ENCODE measurements at regions not wholly inside any gene's neighbourhood (a gene's known extent, or its start where the extent isn't known, plus 50 kb on each side); places are given as distances from the start of the nearest gene placed in this dataset.

DNA sequence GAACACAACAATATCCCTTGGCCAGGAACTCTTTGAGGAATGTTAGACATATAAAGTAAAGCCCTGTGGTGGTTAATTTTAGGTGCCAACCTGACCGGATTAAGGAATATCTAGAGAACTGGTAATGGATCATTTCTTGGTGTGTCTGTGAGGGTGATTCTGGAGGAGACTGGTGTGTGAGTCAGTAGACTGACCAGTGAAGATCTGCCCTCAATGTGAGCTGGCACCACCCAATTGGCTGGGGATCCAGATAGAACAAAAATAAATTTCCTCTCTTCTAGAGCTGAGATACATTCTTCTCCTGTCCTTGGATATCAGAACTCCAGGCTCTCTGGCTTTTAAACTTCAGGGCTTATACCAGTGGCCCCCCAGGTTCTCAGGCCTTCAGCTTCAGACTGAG is 56.2 kb upstream of the TNPO1 start:
- no peak overlapping the region for H2AFZ ChIP-seq (ENCODE audit: low read depth, low read length)
- no peaks in the 10 kb centered on the region for H3K79me2 ChIP-seq (replicated peaks; ENCODE audit: insufficient read depth, low read length)
- no peak for TF ChIP-seq MXI1 (conservative IDR thresholded peaks at IDR 0.05; ENCODE audit: poor library complexity, severe bottlenecking)
- TF ChIP-seq POLR2AphosphoS5 (IDR thresholded peaks at IDR 0.05) = no peak
- no peak for TF ChIP-seq TAF1 (IDR thresholded peaks at IDR 0.05; ENCODE audit: low read depth)
- TF ChIP-seq SMC3 (conservative IDR thresholded peaks at IDR 0.05; ENCODE audit: poor library complexity) = no peak
- TF ChIP-seq EZH2 (IDR thresholded peaks at IDR 0.05; ENCODE audit: borderline replicate concordance, insufficient read depth, low read length, poor library complexity, severe bottlenecking) = no peak
- TF ChIP-seq, protein P1, sequence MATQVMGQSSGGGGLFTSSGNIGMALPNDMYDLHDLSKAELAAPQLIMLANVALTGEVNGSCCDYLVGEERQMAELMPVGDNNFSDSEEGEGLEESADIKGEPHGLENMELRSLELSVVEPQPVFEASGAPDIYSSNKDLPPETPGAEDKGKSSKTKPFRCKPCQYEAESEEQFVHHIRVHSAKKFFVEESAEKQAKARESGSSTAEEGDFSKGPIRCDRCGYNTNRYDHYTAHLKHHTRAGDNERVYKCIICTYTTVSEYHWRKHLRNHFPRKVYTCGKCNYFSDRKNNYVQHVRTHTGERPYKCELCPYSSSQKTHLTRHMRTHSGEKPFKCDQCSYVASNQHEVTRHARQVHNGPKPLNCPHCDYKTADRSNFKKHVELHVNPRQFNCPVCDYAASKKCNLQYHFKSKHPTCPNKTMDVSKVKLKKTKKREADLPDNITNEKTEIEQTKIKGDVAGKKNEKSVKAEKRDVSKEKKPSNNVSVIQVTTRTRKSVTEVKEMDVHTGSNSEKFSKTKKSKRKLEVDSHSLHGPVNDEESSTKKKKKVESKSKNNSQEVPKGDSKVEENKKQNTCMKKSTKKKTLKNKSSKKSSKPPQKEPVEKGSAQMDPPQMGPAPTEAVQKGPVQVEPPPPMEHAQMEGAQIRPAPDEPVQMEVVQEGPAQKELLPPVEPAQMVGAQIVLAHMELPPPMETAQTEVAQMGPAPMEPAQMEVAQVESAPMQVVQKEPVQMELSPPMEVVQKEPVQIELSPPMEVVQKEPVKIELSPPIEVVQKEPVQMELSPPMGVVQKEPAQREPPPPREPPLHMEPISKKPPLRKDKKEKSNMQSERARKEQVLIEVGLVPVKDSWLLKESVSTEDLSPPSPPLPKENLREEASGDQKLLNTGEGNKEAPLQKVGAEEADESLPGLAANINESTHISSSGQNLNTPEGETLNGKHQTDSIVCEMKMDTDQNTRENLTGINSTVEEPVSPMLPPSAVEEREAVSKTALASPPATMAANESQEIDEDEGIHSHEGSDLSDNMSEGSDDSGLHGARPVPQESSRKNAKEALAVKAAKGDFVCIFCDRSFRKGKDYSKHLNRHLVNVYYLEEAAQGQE (IDR thresholded peaks at IDR 0.05; ENCODE audit: borderline replicate concordance) = no peak
- TF ChIP-seq EP300 (conservative IDR thresholded peaks at IDR 0.05; ENCODE audit: poor library complexity, severe bottlenecking) = no peak
- TF ChIP-seq, protein P2, sequence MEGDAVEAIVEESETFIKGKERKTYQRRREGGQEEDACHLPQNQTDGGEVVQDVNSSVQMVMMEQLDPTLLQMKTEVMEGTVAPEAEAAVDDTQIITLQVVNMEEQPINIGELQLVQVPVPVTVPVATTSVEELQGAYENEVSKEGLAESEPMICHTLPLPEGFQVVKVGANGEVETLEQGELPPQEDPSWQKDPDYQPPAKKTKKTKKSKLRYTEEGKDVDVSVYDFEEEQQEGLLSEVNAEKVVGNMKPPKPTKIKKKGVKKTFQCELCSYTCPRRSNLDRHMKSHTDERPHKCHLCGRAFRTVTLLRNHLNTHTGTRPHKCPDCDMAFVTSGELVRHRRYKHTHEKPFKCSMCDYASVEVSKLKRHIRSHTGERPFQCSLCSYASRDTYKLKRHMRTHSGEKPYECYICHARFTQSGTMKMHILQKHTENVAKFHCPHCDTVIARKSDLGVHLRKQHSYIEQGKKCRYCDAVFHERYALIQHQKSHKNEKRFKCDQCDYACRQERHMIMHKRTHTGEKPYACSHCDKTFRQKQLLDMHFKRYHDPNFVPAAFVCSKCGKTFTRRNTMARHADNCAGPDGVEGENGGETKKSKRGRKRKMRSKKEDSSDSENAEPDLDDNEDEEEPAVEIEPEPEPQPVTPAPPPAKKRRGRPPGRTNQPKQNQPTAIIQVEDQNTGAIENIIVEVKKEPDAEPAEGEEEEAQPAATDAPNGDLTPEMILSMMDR (IDR thresholded peaks at IDR 0.05; ENCODE audit: poor library complexity, severe bottlenecking) = no peak
- TF ChIP-seq RAD21 (conservative IDR thresholded peaks at IDR 0.05) = no peak
- H3F3A ChIP-seq (ENCODE audit: insufficient read depth, low read length, poor library complexity, severe bottlenecking) = no peaks in the 10 kb centered on the region
- no peaks in the 10 kb centered on the region for H4K20me1 ChIP-seq (ENCODE audit: insufficient read depth)
- no peaks in the 10 kb centered on the region for H3K27me3 ChIP-seq (ENCODE audit: insufficient read depth, low read depth, low read length)
- H3K4me3 ChIP-seq (ENCODE audit: low read length) = no peak overlapping the region
- H3K9me2 ChIP-seq (ENCODE audit: insufficient read depth, low read length) = no peaks in the 10 kb centered on the region
- no peaks in the 10 kb centered on the region for H3K36me3 ChIP-seq (ENCODE audit: insufficient read depth, low read length)
- no peak overlapping the region for H3K4me2 ChIP-seq (ENCODE audit: low read length)
- no peaks in the 10 kb centered on the region for H3K9me3 ChIP-seq (ENCODE audit: low read length)
- H3K27ac ChIP-seq (ENCODE audit: low read length) = no peak overlapping the region
- no peak overlapping the region for H3K9ac ChIP-seq (ENCODE audit: low read length)

DNA sequence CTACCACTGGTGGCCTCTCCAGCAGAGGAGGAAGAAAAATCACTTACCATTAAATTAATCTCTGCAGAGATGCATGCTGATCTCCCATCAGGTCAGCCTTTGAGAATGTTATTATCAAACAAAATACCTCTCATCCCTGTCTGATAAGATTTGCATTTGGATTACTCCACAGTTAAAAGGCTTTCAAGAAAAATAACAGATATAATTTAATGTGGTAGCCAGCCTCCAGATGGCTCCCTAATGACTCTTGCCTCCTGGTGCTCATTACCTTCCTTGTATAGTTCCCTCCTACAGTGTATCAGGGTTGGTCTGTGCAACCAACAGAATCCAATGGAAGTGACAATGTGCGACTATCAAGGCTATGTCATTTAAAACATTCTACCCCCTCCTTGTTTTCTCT is 63.6 kb upstream of the TNPO1 start:
- TF ChIP-seq, protein P1 (IDR thresholded peaks at IDR 0.05; ENCODE audit: borderline replicate concordance) = no peak
- TF ChIP-seq, protein P2 (IDR thresholded peaks at IDR 0.05; ENCODE audit: poor library complexity, severe bottlenecking) = no peak
- TF ChIP-seq EZH2 (IDR thresholded peaks at IDR 0.05; ENCODE audit: borderline replicate concordance, insufficient read depth, low read length, poor library complexity, severe bottlenecking) = no peak
- no peak for TF ChIP-seq RAD21 (conservative IDR thresholded peaks at IDR 0.05)
- no peak for TF ChIP-seq POLR2AphosphoS5 (IDR thresholded peaks at IDR 0.05)
- TF ChIP-seq TAF1 (IDR thresholded peaks at IDR 0.05; ENCODE audit: low read depth) = no peak
- no peak for TF ChIP-seq MXI1 (conservative IDR thresholded peaks at IDR 0.05; ENCODE audit: poor library complexity, severe bottlenecking)
- TF ChIP-seq SMC3 (conservative IDR thresholded peaks at IDR 0.05; ENCODE audit: poor library complexity) = no peak
- TF ChIP-seq EP300 (conservative IDR thresholded peaks at IDR 0.05; ENCODE audit: poor library complexity, severe bottlenecking) = no peak
- Histone ChIP-seq H3K4me3 (ENCODE audit: low read length) (no peak overlapping the region), H3K9ac (ENCODE audit: low read length) (no peak overlapping the region)

More for the DNA sequence above, 63.6 kb upstream of the TNPO1 start:
- Histone ChIP-seq H4K20me1 (ENCODE audit: insufficient read depth) (no peaks in the 10 kb centered on the region), H3K4me2 (ENCODE audit: low read length) (no peak overlapping the region), H3K27me3 (ENCODE audit: insufficient read depth, low read depth, low read length) (no peaks in the 10 kb centered on the region), H3F3A (ENCODE audit: insufficient read depth, low read length, poor library complexity, severe bottlenecking) (no peaks in the 10 kb centered on the region), H3K36me3 (ENCODE audit: insufficient read depth, low read length) (no peaks in the 10 kb centered on the region), H3K9me2 (ENCODE audit: insufficient read depth, low read length) (no peaks in the 10 kb centered on the region), H3K27ac (ENCODE audit: low read length) (no peak overlapping the region), H2AFZ (ENCODE audit: low read depth, low read length) (no peak overlapping the region), H3K9me3 (ENCODE audit: low read length) (no peaks in the 10 kb centered on the region), H3K79me2 (replicated peaks; ENCODE audit: insufficient read depth, low read length) (no peaks in the 10 kb centered on the region)

All from neural cell (in vitro differentiated cells).